ENCODE measurements at regions not wholly inside any gene's neighbourhood (a gene's known extent, or its start where the extent isn't known, plus 50 kb on each side); places are given as distances from the start of the nearest gene placed in this dataset.
"Not testable (repeated sequence)": the region's sequence is repeated elsewhere in the genome, so short reads cannot be mapped to it uniquely, and the experiment has no call there.

DNA sequence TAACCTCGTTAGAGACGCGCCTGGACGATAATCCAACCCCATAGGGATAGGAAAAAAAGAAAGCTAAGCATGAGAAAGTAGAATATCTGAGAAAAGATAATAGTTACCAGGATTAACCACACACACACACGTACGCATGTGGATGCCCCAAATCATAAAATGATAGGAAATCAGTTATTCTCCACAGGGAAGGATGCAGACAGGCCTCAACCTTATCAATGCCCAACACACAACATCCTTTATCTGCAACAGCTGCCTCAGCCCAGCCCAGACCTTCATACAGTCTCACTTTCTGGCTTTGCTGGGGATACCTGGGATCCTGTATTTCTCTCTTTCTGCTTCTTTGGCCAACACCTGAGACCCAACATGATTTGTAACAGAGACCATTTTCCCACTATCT is 123.0 kb downstream of the NOC3L start:
- no peak overlapping the region for H3K4me3 ChIP-seq (ENCODE audit: low read depth, low read length)

DNA sequence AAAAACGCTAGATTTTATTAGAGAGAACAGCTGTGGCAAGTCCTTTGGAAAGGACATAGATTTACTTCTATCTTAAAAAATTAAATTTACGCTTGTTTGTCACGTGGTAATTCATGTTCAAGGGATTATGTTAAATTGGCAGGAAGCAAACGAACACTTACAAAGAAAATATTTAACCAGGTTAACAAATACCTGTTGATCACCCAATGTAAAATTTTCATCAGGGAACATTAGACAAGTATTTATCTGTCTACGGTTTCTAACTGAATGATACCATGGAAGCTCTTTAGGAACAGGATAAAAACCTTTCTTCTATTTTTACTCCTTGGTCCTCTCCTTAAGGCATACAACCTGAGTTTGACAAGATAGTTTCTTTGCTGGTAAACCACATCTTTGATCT is 122.2 kb downstream of the NOC3L start:
- no peak for DNase-seq (ENCODE audit: low read depth)
- H3K4me3 ChIP-seq (ENCODE audit: low read depth, low read length), result no peak overlapping the region
- no peak for TF ChIP-seq MYC (IDR thresholded peaks at IDR 0.05; ENCODE audit: low read depth, low read length)
- TF ChIP-seq, protein P1, sequence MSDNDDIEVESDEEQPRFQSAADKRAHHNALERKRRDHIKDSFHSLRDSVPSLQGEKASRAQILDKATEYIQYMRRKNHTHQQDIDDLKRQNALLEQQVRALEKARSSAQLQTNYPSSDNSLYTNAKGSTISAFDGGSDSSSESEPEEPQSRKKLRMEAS (IDR thresholded peaks at IDR 0.05; ENCODE audit: low read depth, low read length), result no peak
- TF ChIP-seq, protein P2, sequence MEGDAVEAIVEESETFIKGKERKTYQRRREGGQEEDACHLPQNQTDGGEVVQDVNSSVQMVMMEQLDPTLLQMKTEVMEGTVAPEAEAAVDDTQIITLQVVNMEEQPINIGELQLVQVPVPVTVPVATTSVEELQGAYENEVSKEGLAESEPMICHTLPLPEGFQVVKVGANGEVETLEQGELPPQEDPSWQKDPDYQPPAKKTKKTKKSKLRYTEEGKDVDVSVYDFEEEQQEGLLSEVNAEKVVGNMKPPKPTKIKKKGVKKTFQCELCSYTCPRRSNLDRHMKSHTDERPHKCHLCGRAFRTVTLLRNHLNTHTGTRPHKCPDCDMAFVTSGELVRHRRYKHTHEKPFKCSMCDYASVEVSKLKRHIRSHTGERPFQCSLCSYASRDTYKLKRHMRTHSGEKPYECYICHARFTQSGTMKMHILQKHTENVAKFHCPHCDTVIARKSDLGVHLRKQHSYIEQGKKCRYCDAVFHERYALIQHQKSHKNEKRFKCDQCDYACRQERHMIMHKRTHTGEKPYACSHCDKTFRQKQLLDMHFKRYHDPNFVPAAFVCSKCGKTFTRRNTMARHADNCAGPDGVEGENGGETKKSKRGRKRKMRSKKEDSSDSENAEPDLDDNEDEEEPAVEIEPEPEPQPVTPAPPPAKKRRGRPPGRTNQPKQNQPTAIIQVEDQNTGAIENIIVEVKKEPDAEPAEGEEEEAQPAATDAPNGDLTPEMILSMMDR (IDR thresholded peaks at IDR 0.05; ENCODE audit: low read depth, low read length), result no peak
- no peak for TF ChIP-seq POLR2A (IDR thresholded peaks at IDR 0.05; ENCODE audit: extremely low read depth, insufficient read length)

More for the DNA sequence above, 123.0 kb downstream of the NOC3L start:
- TF ChIP-seq, protein P2 (IDR thresholded peaks at IDR 0.05; ENCODE audit: low read depth, low read length), result no peak
- no peak for TF ChIP-seq MYC (IDR thresholded peaks at IDR 0.05; ENCODE audit: low read depth, low read length)
- TF ChIP-seq, protein P1 (IDR thresholded peaks at IDR 0.05; ENCODE audit: low read depth, low read length), result no peak
- no peak for TF ChIP-seq POLR2A (IDR thresholded peaks at IDR 0.05; ENCODE audit: extremely low read depth, insufficient read length)
- DNase-seq (ENCODE audit: low read depth), result no peak

DNA sequence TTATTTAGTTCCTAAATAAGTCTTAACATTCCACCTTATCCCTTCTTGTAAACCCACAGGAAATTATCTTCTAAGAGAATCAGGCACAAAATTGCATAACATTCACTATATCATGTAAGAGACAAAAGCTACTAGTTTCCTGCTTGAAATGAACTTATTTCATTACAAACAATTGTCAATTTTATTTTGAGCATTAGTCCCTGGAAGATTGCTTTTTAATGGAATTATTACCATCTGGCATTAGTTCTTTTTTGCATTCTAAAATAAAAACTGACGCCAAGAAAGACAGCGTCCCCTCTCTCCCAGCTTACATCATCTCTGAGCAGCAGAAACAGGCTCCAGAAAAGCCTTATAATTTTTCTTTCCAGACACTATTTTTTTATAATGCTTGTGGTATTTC is 121.8 kb downstream of the NOC3L start:
- no peak overlapping the region for H3K4me3 ChIP-seq (ENCODE audit: low read depth, low read length)
- TF ChIP-seq MYC (IDR thresholded peaks at IDR 0.05; ENCODE audit: low read depth, low read length) (no peak), POLR2A (IDR thresholded peaks at IDR 0.05; ENCODE audit: extremely low read depth, insufficient read length) (no peak)
- TF ChIP-seq, protein P1 (IDR thresholded peaks at IDR 0.05; ENCODE audit: low read depth, low read length), result no peak
- TF ChIP-seq, protein P2 (IDR thresholded peaks at IDR 0.05; ENCODE audit: low read depth, low read length), result no peak
- DNase-seq (ENCODE audit: low read depth), result no peak

DNA sequence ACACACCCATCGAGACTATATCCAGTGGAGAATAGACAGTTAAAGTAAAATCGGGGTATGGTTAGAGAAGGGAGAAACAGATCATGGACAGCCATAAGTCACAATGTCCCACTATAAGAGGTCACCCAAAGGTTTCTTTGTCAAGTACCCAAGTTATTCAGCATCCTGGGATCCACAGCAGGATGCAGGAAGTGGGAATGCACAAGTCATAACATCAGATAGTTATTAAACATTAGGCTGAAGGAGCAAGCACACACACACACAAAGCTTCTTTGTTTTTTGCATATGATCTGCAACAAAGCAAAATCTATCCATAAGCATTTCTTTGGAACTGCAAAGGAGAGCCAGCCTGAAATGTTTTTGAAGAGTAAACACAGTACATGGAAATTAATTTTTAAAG is 111.6 kb downstream of the NOC3L start:
- DNase-seq (ENCODE audit: low read depth), result no peak
- TF ChIP-seq POLR2A (IDR thresholded peaks at IDR 0.05; ENCODE audit: extremely low read depth, insufficient read length) (no peak), MYC (IDR thresholded peaks at IDR 0.05; ENCODE audit: low read depth, low read length) (no peak)
- TF ChIP-seq, protein P1 (IDR thresholded peaks at IDR 0.05; ENCODE audit: low read depth, low read length), result no peak
- TF ChIP-seq, protein P2 (IDR thresholded peaks at IDR 0.05; ENCODE audit: low read depth, low read length), result no peak
- no peak overlapping the region for H3K4me3 ChIP-seq (ENCODE audit: low read depth, low read length)

DNA sequence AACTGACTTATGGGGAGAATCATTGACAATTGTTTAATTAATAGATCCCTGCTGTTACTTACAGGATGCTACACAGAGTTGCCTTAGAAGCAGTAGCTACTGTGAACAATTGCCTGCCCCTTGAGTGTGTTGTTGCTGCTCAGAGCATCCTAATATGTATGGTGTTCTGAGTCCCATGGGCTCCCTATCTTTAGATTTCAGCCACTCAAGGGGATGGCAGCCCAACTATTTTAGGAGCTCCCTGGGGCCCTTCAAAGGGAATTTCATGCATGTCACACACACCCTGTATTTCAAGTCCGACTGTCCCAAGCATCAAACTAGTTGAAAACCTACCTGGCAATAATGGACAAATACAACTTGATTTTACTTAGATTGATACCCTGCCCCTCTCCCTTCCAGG is 111.2 kb downstream of the NOC3L start:
- DNase-seq (ENCODE audit: low read depth), result no peak
- no peak for TF ChIP-seq POLR2A (IDR thresholded peaks at IDR 0.05; ENCODE audit: extremely low read depth, insufficient read length)
- TF ChIP-seq, protein P2 (IDR thresholded peaks at IDR 0.05; ENCODE audit: low read depth, low read length), result no peak
- TF ChIP-seq, protein P1 (IDR thresholded peaks at IDR 0.05; ENCODE audit: low read depth, low read length), result no peak
- H3K4me3 ChIP-seq (ENCODE audit: low read depth, low read length), result no peak overlapping the region

DNA sequence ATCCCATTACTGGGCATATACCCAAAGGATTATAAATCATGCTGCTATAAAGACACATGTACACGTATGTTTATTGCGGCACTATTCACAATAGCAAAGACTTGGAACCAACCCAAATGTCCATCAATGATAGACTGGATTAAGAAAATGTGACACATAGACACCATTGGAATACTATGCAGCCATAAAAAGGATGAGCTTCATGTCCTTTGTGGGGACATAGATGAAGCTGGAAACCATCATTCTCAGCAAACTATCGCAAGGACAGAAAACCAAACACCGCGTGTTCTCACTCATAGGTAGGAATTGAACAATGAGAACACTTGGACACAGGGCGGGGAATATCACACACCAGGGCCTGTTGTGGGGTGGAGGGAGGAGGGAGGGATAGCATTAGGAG is 105.3 kb downstream of the NOC3L start:
- H3K4me3 ChIP-seq (ENCODE audit: low read depth, low read length); DNase-seq (ENCODE audit: low read depth): not testable (repeated sequence)

Data from NB4 (cell line).